OCI-LY1 (cell line): ENCODE measurements at regions not wholly inside any gene's neighbourhood (a gene's known extent, or its start where the extent isn't known, plus 50 kb on each side); places are given as distances from the start of the nearest gene placed in this dataset.

Source experiments
- H2AFZ ChIP-seq: fragments of 200-600 bp; sonication (generic), shearing (Covaris generic); 2 replicates; pipeline ENCODE4 v1.6.0; 2014; ENCODE audit warnings: antibody characterized with exemption, mild to moderate bottlenecking, low read length
- H3F3A ChIP-seq: fragments of 200-600 bp; sonication (generic), shearing (Covaris generic); 2 replicates; pipeline ENCODE4 v1.6.0; 2014; ENCODE audit warnings: mild to moderate bottlenecking, antibody characterized with exemption, low read length, moderate library complexity; ENCODE audit not compliant: insufficient read depth
- H3K27ac ChIP-seq: fragments of 200-600 bp; sonication (generic); 2 replicates; pipeline ENCODE4 v1.5.1; 2014; ENCODE audit warnings: low read length, mixed run types, mild to moderate bottlenecking, low read depth; ENCODE audit not compliant: poor library complexity, severe bottlenecking
- H3K27me3 ChIP-seq: fragments of 200-600 bp; sonication (generic); 2 replicates; pipeline ENCODE4 v1.6.0; 2014; ENCODE audit warnings: antibody characterized with exemption, mild to moderate bottlenecking, low read length, moderate library complexity; ENCODE audit not compliant: insufficient read depth
- H3K36me3 ChIP-seq: fragments of 200-600 bp; sonication (generic); 2 replicates; pipeline ENCODE4 v1.6.1; 2014; ENCODE audit warnings: mild to moderate bottlenecking, antibody characterized with exemption, low read length, moderate library complexity, mixed read lengths; ENCODE audit not compliant: insufficient read depth
- H3K4me1 ChIP-seq: fragments of 200-600 bp; sonication (generic); 2 replicates; pipeline ENCODE4 v1.5.1; 2014; ENCODE audit warnings: mild to moderate bottlenecking, low read length, moderate library complexity; ENCODE audit not compliant: insufficient read depth, severe bottlenecking
- H3K4me2 ChIP-seq: fragments of 200-600 bp; sonication (generic), shearing (Covaris generic); 2 replicates; pipeline ENCODE4 v1.6.1; 2014; ENCODE audit warnings: low read length
- H3K4me3 ChIP-seq: fragments of 200-600 bp; sonication (generic); 2 replicates; pipeline ENCODE4 v1.5.1; 2014; ENCODE audit warnings: low read length, low read depth, mild to moderate bottlenecking, mixed read lengths; ENCODE audit not compliant: poor library complexity, severe bottlenecking
- H3K79me2 ChIP-seq: fragments of 200-600 bp; shearing (Covaris generic); 2 replicates; pipeline ENCODE4 v1.6.1; 2016; ENCODE audit warnings: mixed run types, low read length, mixed read lengths; ENCODE audit not compliant: insufficient read depth
- H3K9ac ChIP-seq: fragments of 200-600 bp; sonication (generic), shearing (Covaris generic); 2 replicates; pipeline ENCODE4 v1.6.1; 2014; ENCODE audit warnings: mild to moderate bottlenecking, low read length, mixed read lengths
- H3K9me2 ChIP-seq: fragments of 200-600 bp; sonication (generic), shearing (Covaris generic); 2 replicates; pipeline ENCODE4 v1.6.1; 2014; ENCODE audit warnings: low read depth, mild to moderate bottlenecking, low read length, mixed read lengths
- H3K9me3 ChIP-seq: fragments of 200-600 bp; shearing (Covaris generic); 2 replicates; pipeline ENCODE4 v1.6.1; 2014; ENCODE audit warnings: low read length, mixed read lengths
- H4K20me1 ChIP-seq: fragments of 200-600 bp; sonication (generic), shearing (Covaris generic); 2 replicates; pipeline ENCODE4 v1.6.0; 2016; ENCODE audit warnings: mild to moderate bottlenecking, low read length; ENCODE audit not compliant: insufficient read depth
- CTCF ChIP-seq: fragments of 200-600 bp; sonication (generic), shearing (Covaris generic); IDR thresholded peaks from 2 replicates; pipeline ENCODE4 v1.5.1; 2017; ENCODE audit warnings: mild to moderate bottlenecking, antibody characterized with exemption, low read length, moderate library complexity, mixed read lengths
- EZH2 ChIP-seq: fragments of 200-600 bp; sonication (generic), shearing (Covaris generic); IDR thresholded peaks from 2 replicates; pipeline ENCODE4 v1.8.0; 2017; ENCODE audit warnings: borderline replicate concordance, mixed run types, mild to moderate bottlenecking, antibody characterized with exemption, low read length, moderate library complexity, mixed read lengths

GRCh38 chr5:173834071-173834771 is 53.9 kb upstream of the CPEB4 start:
- H2AFZ ChIP-seq: no peak overlapping the region
- H3K4me1 ChIP-seq: peaks cover 50% of the 10 kb centered on the region
- H3K4me2 ChIP-seq: no peak overlapping the region
- H3K79me2 ChIP-seq: no peaks in the 10 kb centered on the region
- no peaks in the 10 kb centered on the region; the same call in 1 of the 2 replicates for H3K36me3 ChIP-seq
- no peak for TF ChIP-seq EZH2
- TF ChIP-seq CTCF: no peak
- no peak overlapping the region for H3K4me3 ChIP-seq
- H3K27me3 ChIP-seq: no peaks in the 10 kb centered on the region
- H3K9me3 ChIP-seq: no peaks in the 10 kb centered on the region
- H3K9me2 ChIP-seq: no peaks in the 10 kb centered on the region
- H3K27ac ChIP-seq: no peak overlapping the region
- no peak overlapping the region for H3K9ac ChIP-seq
- peaks cover 5% of the 10 kb centered on the region; the same call in 1 of the 2 replicates for H3F3A ChIP-seq
- H4K20me1 ChIP-seq: no peaks in the 10 kb centered on the region

- no peaks in the 10 kb centered on the region for H3K27me3 ChIP-seq
- H3K9ac ChIP-seq: no peak overlapping the region
- H3F3A ChIP-seq: peaks cover 5% of the 10 kb centered on the region; the same call in 1 of the 2 replicates
- no peaks in the 10 kb centered on the region; the same call in 1 of the 2 replicates for H3K36me3 ChIP-seq
- no peaks in the 10 kb centered on the region for H3K9me3 ChIP-seq
- no peaks in the 10 kb centered on the region for H3K79me2 ChIP-seq
- H3K9me2 ChIP-seq: no peaks in the 10 kb centered on the region
- H3K4me2 ChIP-seq: no peak overlapping the region
- peaks cover 48% of the 10 kb centered on the region for H3K4me1 ChIP-seq
- no peaks in the 10 kb centered on the region for H4K20me1 ChIP-seq
- TF ChIP-seq CTCF: no peak
- no peak overlapping the region for H3K27ac ChIP-seq
- no peak overlapping the region for H2AFZ ChIP-seq
- no peak overlapping the region for H3K4me3 ChIP-seq
These were observed 53.0 kb upstream of the CPEB4 start for GRCh38 chr5:173835131-173835530.

- TF ChIP-seq EZH2 (no peak), CTCF (no peak)
- no peak overlapping the region for H3K4me3 ChIP-seq
- H3K27ac ChIP-seq: no peak overlapping the region
- H3K9ac ChIP-seq: no peak overlapping the region
- H3K79me2 ChIP-seq: no peaks in the 10 kb centered on the region
- no peaks in the 10 kb centered on the region for H3K27me3 ChIP-seq
- no peaks in the 10 kb centered on the region for H4K20me1 ChIP-seq
- H3K4me2 ChIP-seq: no peak overlapping the region
- H3F3A ChIP-seq: 0 out of 2 replicates have a peak, but pooled peaks cover 1% of the 10 kb centered on the region
- no peak overlapping the region for H2AFZ ChIP-seq
- no peaks in the 10 kb centered on the region for H3K9me2 ChIP-seq
- no peaks in the 10 kb centered on the region for H3K9me3 ChIP-seq
- no peaks in the 10 kb centered on the region; the same call in 1 of the 2 replicates for H3K36me3 ChIP-seq
- peaks cover 45% of the 10 kb centered on the region for H3K4me1 ChIP-seq
These were observed 52.5 kb upstream of the CPEB4 start for GRCh38 chr5:173835661-173836060.
